SJCRH30 (cell line): ENCODE measurements at regions not wholly inside any gene's neighbourhood (a gene's known extent, or its start where the extent isn't known, plus 50 kb on each side); places are given as distances from the start of the nearest gene placed in this dataset.

Experiments
- DNase-seq, 2 experiments: peaks; one replicate each; pipeline ENCODE4 v3.0.0-alpha.2; 2015 to 2020
- H3K27ac ChIP-seq: fragments of 250-450 bp; sonication (Bioruptor Pico); 2 replicates; pipeline ENCODE4 v1.5.1; 2020; ENCODE audit warnings: mild to moderate bottlenecking, moderate library complexity
- H3K27me3 ChIP-seq: fragments of 250-450 bp; sonication (Bioruptor Pico); 2 replicates; pipeline ENCODE4 v1.5.1; 2020; ENCODE audit warnings: mild to moderate bottlenecking, moderate library complexity
- H3K36me3 ChIP-seq: fragments of 250-450 bp; sonication (Bioruptor Pico); 2 replicates; pipeline ENCODE4 v1.5.1; 2020; ENCODE audit warnings: mild to moderate bottlenecking, moderate library complexity
- H3K4me1 ChIP-seq: fragments of 250-450 bp; sonication (Bioruptor Pico); 2 replicates; pipeline ENCODE4 v1.5.1; 2020; ENCODE audit warnings: mild to moderate bottlenecking, moderate library complexity
- H3K4me3 ChIP-seq: fragments of 250-450 bp; sonication (Bioruptor Pico); 2 replicates; pipeline ENCODE4 v1.5.1; 2020; ENCODE audit warnings: mild to moderate bottlenecking, moderate library complexity
- H3K9me3 ChIP-seq: fragments of 250-450 bp; sonication (Bioruptor Pico); replicated peaks from 2 replicates; pipeline ENCODE4 v1.5.1; 2020; ENCODE audit warnings: mild to moderate bottlenecking, moderate library complexity

DNA sequence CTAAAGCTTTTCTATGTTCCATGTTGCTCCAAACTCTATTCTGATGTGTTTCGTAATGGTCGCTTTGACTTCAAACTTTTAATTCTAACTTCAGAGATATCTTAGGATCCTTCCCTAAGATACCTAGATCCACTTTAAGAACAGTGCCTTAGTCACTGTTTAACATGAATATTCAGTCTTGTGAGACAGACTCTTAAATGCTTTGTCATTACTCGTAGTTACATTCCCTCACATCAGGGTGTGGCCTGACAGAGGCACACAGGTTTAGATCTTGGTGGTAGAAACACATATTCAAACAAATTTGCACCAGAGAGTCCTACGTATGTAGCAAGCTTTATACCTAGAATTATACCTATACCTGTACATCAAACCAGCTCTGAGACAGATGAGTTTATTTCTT is 687.0 kb upstream of the C9orf72 start:
- Histone ChIP-seq H3K27ac (no peak overlapping the region), H3K4me3 (no peak overlapping the region), H3K27me3 (no peaks in the 10 kb centered on the region), H3K36me3 (no peaks in the 10 kb centered on the region), H3K9me3 (no peaks in the 10 kb centered on the region), H3K4me1 (no peaks in the 10 kb centered on the region)
- DNase-seq = no peak

DNA sequence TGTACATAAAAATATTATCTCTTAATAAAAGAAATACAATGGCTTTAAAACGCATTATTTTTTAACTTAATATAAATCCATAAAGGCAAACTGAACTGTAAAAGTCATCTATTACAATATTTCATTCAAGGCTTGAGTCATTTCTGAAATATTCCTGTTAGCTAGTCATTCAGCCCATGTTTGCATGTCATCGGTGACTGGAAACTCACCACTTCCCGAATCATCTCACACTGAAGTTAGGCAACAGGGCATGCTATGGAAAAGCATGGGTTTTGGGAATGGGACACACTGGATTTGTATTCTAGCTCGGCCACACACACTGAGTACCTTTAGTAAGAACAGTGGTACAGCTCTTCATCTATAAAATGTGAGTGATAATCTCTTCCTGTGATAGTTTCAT is 691.1 kb upstream of the C9orf72 start:
- Histone ChIP-seq H3K27me3 (no peaks in the 10 kb centered on the region), H3K27ac (no peak overlapping the region), H3K4me3 (no peak overlapping the region), H3K4me1 (no peaks in the 10 kb centered on the region), H3K9me3 (no peaks in the 10 kb centered on the region), H3K36me3 (no peaks in the 10 kb centered on the region)
- DNase-seq = no peak

DNA sequence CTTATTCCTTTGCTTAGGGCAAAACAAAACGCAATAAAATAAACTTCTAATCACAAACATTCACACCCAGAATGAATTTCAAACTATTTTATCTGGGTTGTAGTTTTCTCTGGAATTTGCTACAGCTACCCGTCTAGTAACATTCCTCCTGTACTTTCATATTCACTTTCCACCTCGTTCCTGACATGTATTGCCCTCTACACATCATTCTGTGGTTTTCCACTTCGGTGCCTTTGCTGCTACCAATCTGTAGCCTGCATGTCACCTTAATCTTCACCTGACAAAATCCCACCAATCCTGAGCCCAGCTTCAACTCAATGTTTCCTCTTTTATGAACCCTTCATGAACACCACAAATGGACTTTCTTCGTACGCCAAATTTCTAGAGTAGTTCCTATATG is 694.1 kb upstream of the C9orf72 start:
- H3K4me1 ChIP-seq = no peaks in the 10 kb centered on the region
- no peak overlapping the region for H3K27ac ChIP-seq
- no peak overlapping the region for H3K4me3 ChIP-seq
- H3K36me3 ChIP-seq = no peaks in the 10 kb centered on the region
- DNase-seq = no peak
- no peaks in the 10 kb centered on the region for H3K9me3 ChIP-seq
- no peaks in the 10 kb centered on the region for H3K27me3 ChIP-seq

DNA sequence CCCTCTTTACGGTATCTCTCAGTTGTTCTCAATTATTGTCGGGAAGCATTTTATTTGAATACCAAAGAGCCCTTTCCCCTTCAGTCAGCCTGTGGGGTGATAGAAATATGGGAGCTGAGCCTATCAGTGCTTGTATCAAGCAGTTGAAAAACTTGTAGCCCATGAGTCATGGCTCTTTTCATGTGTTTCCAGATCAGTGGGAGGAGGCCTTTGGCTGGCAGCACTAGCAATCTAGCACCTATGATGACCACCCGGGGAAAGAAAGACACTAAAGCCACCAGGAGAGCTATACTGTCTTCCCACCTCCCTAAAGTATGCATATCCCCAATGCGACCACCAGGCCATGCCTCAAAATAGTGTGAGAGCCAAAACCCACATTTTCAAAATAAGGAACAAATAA is 696.9 kb upstream of the C9orf72 start:
- H3K4me1 ChIP-seq = no peaks in the 10 kb centered on the region
- H3K27ac ChIP-seq = no peak overlapping the region
- H3K27me3 ChIP-seq = no peaks in the 10 kb centered on the region
- H3K4me3 ChIP-seq = no peak overlapping the region
- H3K9me3 ChIP-seq = no peaks in the 10 kb centered on the region
- H3K36me3 ChIP-seq = no peaks in the 10 kb centered on the region
- DNase-seq = no peak

DNA sequence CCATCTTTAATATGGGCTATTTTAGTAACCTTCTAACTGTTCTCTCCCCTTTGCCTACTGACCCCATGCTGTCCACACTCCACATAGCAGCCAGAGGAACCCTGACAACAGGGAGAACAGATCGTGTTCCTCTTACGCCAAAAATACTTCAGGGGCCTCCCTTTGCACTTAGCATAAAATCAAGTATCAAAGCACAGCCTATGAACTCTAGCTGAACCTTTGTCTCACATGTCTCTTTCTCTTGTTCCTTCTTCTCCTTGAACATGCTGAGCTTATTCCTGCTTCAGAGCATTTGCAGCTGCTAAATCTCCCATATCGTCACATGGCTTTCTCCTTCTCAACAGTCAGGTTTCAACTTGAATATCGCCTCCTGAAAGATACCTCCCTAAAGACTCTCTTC is 698.8 kb upstream of the C9orf72 start:
- Histone ChIP-seq H3K4me1 (no peaks in the 10 kb centered on the region), H3K27me3 (no peaks in the 10 kb centered on the region), H3K9me3 (no peaks in the 10 kb centered on the region), H3K36me3 (no peaks in the 10 kb centered on the region), H3K4me3 (no peak overlapping the region), H3K27ac (no peak overlapping the region)
- peak in 1 of 2 experiments; percentile 3 for DNase-seq

DNA sequence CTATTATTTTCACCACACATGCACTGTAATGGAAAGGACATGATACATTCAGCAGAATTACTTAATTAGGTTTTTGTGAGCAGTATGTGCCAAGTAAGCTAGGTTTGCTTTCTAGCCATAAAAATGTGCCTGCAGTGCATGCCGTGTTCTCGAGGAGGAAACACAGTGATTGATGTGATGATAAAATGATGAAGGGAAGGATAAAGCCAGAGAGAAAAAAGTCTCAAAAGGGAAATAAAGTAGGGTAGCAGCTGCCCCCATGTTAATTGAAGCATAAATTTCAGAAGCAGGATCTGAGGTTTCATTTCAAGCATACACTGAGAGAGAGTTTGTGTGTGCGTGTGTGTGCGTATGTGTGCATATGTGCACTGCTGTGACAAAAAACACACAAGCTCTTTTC is 714.2 kb upstream of the C9orf72 start:
- no peak for DNase-seq
- H3K27ac ChIP-seq = no peak overlapping the region
- H3K4me3 ChIP-seq = no peak overlapping the region
- H3K4me1 ChIP-seq = no peaks in the 10 kb centered on the region
- H3K27me3 ChIP-seq = no peaks in the 10 kb centered on the region
- no peaks in the 10 kb centered on the region for H3K36me3 ChIP-seq
- no peaks in the 10 kb centered on the region for H3K9me3 ChIP-seq

DNA sequence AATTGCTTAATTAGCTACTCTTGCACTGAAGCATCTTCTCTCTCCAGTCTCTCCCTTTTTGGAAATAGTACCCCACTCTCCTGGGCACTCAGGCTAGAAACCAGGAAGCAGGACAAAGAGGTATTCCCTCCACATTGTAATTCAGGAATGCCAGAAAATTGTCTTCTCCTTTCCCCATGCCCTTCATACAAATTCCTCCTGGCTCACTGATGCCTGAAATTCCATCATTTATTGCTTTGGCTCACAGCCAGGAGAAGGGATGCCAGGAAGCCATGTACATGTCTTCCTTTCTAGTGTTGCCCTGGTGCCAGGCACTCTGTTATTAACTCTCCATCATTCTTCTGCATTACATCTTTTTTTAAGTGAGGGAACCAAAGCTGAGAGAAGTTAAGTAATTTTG is 716.5 kb upstream of the C9orf72 start:
- Histone ChIP-seq H3K36me3 (no peaks in the 10 kb centered on the region), H3K4me1 (no peaks in the 10 kb centered on the region), H3K27me3 (no peaks in the 10 kb centered on the region), H3K4me3 (no peak overlapping the region), H3K27ac (no peak overlapping the region), H3K9me3 (no peaks in the 10 kb centered on the region)
- DNase-seq = peak in 1 of 2 experiments; percentile 3

DNA sequence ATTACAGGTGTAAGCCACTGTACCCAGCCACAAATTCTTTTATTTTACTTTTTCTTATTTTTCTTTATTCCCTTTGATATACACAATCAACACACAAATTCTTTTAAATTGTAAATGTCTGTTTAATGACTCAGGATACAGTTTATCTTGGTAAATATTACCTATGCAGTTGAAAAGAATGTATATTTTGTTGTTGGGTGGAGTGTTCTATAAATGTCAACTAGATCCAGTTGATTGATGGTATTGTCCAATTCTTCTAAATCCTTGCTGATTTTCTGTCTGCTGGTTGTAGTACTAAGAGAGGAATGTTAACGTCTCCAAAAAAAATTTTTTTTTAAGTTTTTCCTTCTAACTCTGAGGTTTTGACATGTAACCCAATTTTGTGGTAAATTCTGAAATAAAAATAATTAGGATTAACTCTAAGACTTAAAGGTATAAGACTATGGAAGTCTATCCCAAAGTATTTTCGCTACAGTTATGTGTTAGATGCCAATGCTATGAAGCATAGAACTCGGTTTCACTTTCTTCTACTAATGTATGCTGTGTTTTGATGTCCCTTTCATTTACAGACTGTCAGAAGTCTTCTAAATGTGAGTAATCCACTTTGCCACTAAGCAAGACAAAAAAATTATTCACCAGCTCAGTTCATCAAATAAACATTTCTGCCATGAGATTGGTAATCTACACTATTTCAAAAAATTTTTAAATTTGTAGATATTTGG is 720.2 kb upstream of the C9orf72 start:
- Histone ChIP-seq H3K4me1 (no peaks in the 10 kb centered on the region), H3K4me3 (no peak overlapping the region), H3K27me3 (no peaks in the 10 kb centered on the region), H3K9me3 (no peaks in the 10 kb centered on the region), H3K36me3 (no peaks in the 10 kb centered on the region), H3K27ac (no peak overlapping the region)
- no peak for DNase-seq

DNA sequence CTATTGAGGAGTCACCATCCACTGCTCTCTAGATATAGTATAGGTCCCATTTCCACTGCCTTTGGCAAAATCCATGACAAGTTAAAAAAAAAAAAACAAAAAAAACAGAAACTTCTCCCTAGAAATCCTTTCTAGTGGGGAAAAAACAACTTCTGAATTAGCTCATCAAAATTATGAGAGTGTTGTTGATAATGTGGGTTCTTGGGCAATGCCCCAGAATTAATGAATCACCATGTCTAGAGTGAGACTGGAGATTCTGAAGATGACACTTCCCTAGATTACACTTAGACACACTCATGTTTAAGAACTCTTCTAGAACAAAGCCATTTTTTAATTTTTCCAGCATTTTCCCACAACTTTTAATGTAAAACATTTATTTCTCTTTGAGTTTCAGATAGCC is 728.0 kb upstream of the C9orf72 start:
- Histone ChIP-seq H3K27me3 (no peaks in the 10 kb centered on the region), H3K4me3 (no peak overlapping the region), H3K27ac (no peak overlapping the region), H3K36me3 (no peaks in the 10 kb centered on the region), H3K4me1 (no peaks in the 10 kb centered on the region), H3K9me3 (no peaks in the 10 kb centered on the region)
- no peak for DNase-seq

DNA sequence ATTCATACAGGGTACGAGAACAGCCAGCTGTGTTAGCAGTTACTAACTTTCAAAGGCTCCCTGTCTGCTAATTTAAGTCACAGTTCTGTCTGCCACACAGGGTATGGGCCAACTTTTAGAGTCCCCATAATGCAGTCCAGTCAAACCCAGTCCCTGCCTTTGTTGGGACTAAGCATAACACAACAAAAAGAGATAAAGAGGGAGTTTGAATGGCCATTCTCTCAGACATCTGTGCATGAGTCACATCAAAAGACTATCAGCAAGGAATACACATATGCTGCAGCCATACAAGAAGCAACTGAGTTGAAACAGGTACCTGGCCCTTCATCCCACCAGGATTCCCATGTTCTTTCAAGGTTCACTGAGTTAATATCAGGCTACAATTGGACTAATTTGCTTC is 744.5 kb upstream of the C9orf72 start:
- H3K27me3 ChIP-seq = no peaks in the 10 kb centered on the region
- no peak for DNase-seq
- no peaks in the 10 kb centered on the region for H3K36me3 ChIP-seq
- H3K4me1 ChIP-seq = no peaks in the 10 kb centered on the region
- no peak overlapping the region for H3K27ac ChIP-seq
- H3K4me3 ChIP-seq = no peak overlapping the region
- no peaks in the 10 kb centered on the region for H3K9me3 ChIP-seq

DNA sequence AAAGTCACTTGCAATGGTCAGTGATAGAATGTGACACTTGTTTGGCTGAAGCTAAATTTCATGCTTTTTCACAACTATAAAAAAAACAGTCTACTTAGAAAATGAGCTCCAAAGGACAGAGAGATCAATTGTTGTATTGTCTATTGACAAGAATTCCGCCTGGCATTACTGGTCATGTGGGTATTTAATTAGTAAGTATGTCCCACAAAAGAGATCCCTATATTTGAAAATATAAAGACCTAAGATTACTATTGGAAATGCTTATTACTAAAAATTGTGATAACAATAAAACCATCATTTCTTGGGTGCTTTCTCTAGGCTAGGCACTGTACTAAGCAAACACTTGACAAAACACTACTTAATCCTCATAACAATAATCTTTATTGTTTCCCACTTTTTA is 745.2 kb upstream of the C9orf72 start:
- Histone ChIP-seq H3K4me1 (no peaks in the 10 kb centered on the region), H3K4me3 (no peak overlapping the region), H3K36me3 (no peaks in the 10 kb centered on the region), H3K9me3 (no peaks in the 10 kb centered on the region), H3K27ac (no peak overlapping the region), H3K27me3 (no peaks in the 10 kb centered on the region)
- no peak for DNase-seq

DNA sequence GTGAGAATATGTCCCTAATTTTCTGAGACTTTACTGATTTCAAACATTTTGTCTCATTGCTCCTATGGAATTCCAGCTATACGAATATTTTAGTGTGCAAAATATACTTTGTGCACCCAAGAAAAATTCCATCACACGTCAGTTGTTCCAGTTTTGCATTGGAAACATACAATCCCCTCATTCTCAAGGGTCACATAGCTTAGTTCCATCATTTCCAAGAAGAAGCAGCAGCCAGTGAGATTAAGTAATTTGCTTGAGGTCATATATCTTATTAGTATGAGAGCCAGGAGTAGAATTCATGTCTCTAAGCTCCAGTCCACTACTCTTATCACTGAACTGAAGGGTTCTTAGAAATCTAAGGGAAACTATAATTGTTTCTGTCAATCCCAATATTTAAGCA is 746.7 kb upstream of the C9orf72 start:
- no peaks in the 10 kb centered on the region for H3K9me3 ChIP-seq
- no peak for DNase-seq
- H3K27ac ChIP-seq = no peak overlapping the region
- H3K4me3 ChIP-seq = no peak overlapping the region
- no peaks in the 10 kb centered on the region for H3K4me1 ChIP-seq
- H3K36me3 ChIP-seq = no peaks in the 10 kb centered on the region
- no peaks in the 10 kb centered on the region for H3K27me3 ChIP-seq

DNA sequence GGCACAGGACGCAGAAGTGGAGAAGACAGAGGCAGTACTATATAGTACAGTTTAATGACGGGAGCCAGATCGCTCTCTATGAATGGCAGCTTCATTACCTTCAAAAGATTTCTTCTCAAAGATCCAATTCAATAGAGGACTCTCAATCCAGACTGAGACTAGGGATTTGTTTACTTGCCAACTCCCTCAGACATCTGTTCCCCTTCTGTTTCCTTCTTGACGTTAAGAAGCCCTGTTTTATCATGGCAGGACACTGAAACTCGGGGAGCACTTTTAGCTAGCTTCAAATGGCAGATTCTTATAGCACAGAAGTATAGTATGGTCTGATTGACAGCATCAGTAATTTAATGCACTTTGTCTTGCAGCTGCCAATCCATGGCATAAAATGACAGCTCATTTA is 747.3 kb upstream of the C9orf72 start:
- H3K4me1 ChIP-seq = no peaks in the 10 kb centered on the region
- no peaks in the 10 kb centered on the region for H3K27me3 ChIP-seq
- no peak for DNase-seq
- no peak overlapping the region for H3K4me3 ChIP-seq
- no peaks in the 10 kb centered on the region for H3K36me3 ChIP-seq
- H3K27ac ChIP-seq = no peak overlapping the region
- H3K9me3 ChIP-seq = no peaks in the 10 kb centered on the region

DNA sequence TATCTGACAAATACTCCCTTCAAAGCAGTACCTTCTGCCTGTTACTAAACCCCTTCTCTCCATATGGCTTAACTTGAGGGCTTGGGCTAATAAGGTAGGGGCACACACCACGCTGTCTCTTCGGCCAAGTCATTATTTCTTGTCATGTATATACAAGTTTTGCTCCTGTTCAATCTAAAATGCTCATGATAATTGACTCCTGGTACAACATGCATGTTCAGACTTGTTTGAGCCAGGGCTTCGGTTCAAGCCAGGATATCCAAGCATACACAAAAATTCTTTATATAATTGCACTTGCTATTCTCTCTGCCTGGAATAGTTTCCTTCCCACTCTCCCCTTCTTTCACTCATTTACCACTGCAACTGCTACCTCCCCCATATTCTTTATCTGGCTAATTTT is 756.0 kb upstream of the C9orf72 start:
- Histone ChIP-seq H3K36me3 (no peaks in the 10 kb centered on the region), H3K27ac (no peak overlapping the region), H3K4me1 (no peaks in the 10 kb centered on the region), H3K4me3 (no peak overlapping the region), H3K27me3 (no peaks in the 10 kb centered on the region), H3K9me3 (no peaks in the 10 kb centered on the region)
- no peak for DNase-seq

DNA sequence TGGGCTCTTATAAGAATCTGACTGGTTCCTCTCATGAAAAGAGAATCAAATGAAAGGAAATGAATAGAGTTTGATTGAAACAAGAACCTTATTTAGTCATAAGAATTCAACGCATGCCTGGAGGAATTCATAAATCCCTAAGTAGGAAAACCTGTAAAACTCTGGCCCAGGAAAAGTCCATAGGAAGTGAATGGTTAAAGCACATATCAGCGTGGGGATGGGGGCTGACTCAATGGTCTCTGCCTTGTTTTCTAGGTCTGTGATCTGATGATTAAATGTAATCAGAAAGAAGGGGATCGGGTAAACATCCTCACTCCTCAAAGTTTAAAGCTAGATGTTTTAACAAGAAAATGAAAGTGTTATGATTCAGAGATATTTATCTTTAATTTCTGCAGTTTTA is 759.4 kb upstream of the C9orf72 start:
- DNase-seq = no peak
- no peak overlapping the region for H3K4me3 ChIP-seq
- H3K9me3 ChIP-seq = no peaks in the 10 kb centered on the region
- no peaks in the 10 kb centered on the region for H3K4me1 ChIP-seq
- H3K36me3 ChIP-seq = no peaks in the 10 kb centered on the region
- no peaks in the 10 kb centered on the region for H3K27me3 ChIP-seq
- no peak overlapping the region for H3K27ac ChIP-seq

DNA sequence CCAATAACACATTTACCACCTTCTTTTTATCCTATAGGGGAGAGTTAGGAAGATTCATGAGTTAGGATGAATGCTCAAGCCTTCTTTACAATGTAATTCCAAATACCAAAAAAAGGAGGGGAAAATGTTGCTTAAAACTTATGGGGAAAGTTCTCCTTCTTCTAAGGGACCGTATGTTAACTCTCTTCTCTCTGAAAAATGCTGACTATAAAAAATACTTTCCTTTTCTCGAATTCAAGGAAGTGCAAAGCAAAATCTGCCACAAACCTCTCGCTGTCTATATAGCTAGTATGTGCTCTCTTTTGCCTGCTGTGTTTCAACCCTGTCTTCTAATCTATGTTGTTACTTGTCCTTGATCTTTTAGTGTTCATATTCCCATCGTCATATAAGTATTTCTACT is 768.6 kb upstream of the C9orf72 start:
- Histone ChIP-seq H3K36me3 (no peaks in the 10 kb centered on the region), H3K27ac (no peak overlapping the region), H3K4me1 (no peaks in the 10 kb centered on the region), H3K27me3 (no peaks in the 10 kb centered on the region), H3K4me3 (no peak overlapping the region), H3K9me3 (no peaks in the 10 kb centered on the region)
- DNase-seq = no peak
